Gastrocnemius medialis (tissue), 4 donors: ENCODE measurements at regions not wholly inside any gene's neighbourhood (a gene's known extent, or its start where the extent isn't known, plus 50 kb on each side); places are given as distances from the start of the nearest gene placed in this dataset.

Experiments
- CTCF ChIP-seq, 5 experiments: fragments of 450-650 bp in 3 of 5; fragments of 200-600 bp in 2 of 5; sonication (generic) in 2 of 5; IDR thresholded peaks in 4 of 5; conservative IDR thresholded peaks in 1 of 5; 1 replicate in 4 of 5; 2 replicates in 1 of 5; pipeline ENCODE4 v1.5.1; 2016 to 2019; ENCODE audit warnings: antibody characterized with exemption in 5 of 5, mild to moderate bottlenecking in 3 of 5, moderate library complexity in 3 of 5
- POLR2A ChIP-seq, 2 donors: fragments of 450-650 bp; IDR thresholded peaks; one replicate each; pipeline ENCODE4 v1.6.1; 2017; ENCODE audit warnings: antibody characterized with exemption in 2 of 2, mild to moderate bottlenecking in 2 of 2, moderate library complexity in 2 of 2

- TF ChIP-seq CTCF (IDR thresholded peaks at IDR 0.05 in 4 of 5, conservative IDR thresholded peaks at IDR 0.05 in 1 of 5): no peak
- TF ChIP-seq POLR2A (IDR thresholded peaks at IDR 0.05): no peak
Observed at GRCh38 chr15:69610277-69610676, 157.7 kb downstream of the RPLP1 start.
